T-helper 1 cell treated with Interleukin-12 subunit alpha and Interleukin-12 subunit beta and Interleukin-4 antibody, amounts not matched to agents 30 μg/mL and 1 μg/mL, for 36 hours (primary cell): ENCODE measurements at regions not wholly inside any gene's neighbourhood (a gene's known extent, or its start where the extent isn't known, plus 50 kb on each side); places are given as distances from the start of the nearest gene placed in this dataset.

Source experiments
- H3K27ac Mint-ChIP-seq: one replicate; pipeline ENCODE4 v1.8.0; 2021; ENCODE audit warnings: mild to moderate bottlenecking, mixed read lengths
- H3K27me3 Mint-ChIP-seq: one replicate; pipeline ENCODE4 v1.8.0; 2021; ENCODE audit warnings: low read depth, mixed read lengths
- H3K36me3 Mint-ChIP-seq: one replicate; pipeline ENCODE4 v1.8.0; 2021; ENCODE audit warnings: low read depth, mixed read lengths
- H3K4me1 Mint-ChIP-seq: one replicate; pipeline ENCODE4 v1.8.0; 2021; ENCODE audit warnings: low read depth, mixed read lengths
- H3K4me3 Mint-ChIP-seq: one replicate; pipeline ENCODE4 v1.8.0; 2021; ENCODE audit warnings: mild to moderate bottlenecking, moderate library complexity, mixed read lengths
- H3K9me3 Mint-ChIP-seq: one replicate; pipeline ENCODE4 v1.8.0; 2021; ENCODE audit warnings: mixed read lengths

DNA sequence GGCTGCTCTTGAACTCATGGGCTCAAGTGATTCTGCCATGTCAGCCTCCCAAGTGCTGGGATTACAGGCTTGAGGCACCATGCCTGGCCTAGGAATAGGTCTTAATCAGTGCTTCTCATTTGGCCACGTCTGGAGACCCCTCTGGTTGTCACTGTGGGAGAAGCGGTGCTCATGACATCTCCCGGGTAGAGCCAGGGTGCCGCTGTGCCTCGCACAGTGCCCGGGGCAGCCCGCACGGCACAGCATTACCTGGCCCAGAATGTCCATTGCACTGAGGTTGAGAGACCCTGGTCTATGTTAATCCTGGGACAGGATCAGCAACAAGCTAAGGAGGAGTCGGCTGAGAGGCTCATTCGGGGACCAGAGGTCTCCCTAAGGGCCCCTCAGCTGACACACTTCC is 160.8 kb downstream of the EFNB2 start:
- Mint-ChIP-seq H3K27me3 (no peaks in the 10 kb centered on the region), H3K27ac (no peak overlapping the region), H3K4me3 (no peak overlapping the region), H3K9me3 (no peaks in the 10 kb centered on the region), H3K4me1 (peaks cover 2% of the 10 kb centered on the region), H3K36me3 (no peaks in the 10 kb centered on the region)

DNA sequence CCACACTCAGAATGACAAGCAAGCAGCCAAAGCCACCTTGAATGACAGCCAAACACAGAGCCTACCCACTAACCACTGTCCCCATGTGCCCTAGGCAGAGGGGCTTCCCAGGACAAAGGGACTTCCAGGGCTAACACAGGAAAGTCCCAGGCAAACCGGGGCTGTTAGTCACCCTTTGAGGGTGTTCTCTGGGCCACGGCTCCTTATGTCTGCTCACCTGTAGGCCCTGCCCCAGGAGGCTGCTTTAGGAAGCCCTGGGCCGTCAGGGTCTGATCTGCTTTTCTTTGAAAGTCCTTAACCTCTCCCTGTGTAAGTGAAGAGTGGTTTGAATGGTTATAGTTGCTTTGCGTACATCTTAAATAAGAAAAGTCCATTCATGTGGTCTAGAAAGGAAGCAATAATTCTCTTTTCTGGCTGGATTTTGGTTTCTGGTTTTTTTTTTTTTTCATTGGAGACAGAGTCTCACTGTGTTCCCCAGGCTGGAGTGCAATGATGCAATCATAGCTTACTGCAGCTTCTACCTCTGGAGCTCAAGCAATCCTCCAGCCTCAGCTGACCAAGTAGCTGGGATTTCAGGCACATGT is 161.4 kb downstream of the EFNB2 start:
- no peak overlapping the region for H3K4me3 Mint-ChIP-seq
- H3K36me3 Mint-ChIP-seq, result no peaks in the 10 kb centered on the region
- no peaks in the 10 kb centered on the region for H3K27me3 Mint-ChIP-seq
- no peaks in the 10 kb centered on the region for H3K9me3 Mint-ChIP-seq
- peaks cover 2% of the 10 kb centered on the region for H3K4me1 Mint-ChIP-seq
- no peak overlapping the region for H3K27ac Mint-ChIP-seq

DNA sequence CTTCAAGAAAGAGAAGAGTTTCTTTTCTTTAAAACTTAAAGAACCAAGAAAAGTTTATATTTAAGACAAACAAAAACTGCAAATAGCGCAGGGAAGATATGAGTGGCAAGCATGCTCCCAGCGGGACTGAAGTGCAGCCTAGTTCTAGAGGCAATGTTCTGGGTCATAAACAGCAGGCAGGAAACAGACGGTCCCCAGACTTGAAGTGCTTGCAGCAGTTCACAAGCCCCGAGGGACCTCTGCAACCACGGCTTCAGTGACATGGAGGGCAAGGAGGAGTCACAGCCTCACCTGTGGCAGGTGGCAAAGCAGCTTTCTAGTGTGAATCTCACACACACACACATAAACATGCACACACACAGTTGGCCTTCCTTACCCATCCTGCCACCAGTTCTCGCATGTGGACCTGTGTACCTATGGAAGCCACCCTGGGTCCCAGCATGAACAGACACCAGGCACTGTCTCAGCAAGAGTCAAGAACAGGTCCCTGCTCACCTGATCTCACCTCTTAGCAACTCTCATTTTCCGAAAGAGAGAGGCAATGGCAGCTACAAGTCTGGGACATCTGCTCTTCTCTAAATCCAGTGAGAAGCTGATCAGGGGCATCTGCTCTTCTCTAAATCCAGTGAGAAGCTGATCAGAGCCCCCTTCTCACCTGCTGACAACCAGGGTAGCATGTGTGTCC is 162.0 kb downstream of the EFNB2 start:
- Mint-ChIP-seq H3K4me1 (peaks cover 2% of the 10 kb centered on the region), H3K9me3 (no peaks in the 10 kb centered on the region), H3K4me3 (no peak overlapping the region), H3K27me3 (no peaks in the 10 kb centered on the region), H3K36me3 (no peaks in the 10 kb centered on the region), H3K27ac (no peak overlapping the region)

DNA sequence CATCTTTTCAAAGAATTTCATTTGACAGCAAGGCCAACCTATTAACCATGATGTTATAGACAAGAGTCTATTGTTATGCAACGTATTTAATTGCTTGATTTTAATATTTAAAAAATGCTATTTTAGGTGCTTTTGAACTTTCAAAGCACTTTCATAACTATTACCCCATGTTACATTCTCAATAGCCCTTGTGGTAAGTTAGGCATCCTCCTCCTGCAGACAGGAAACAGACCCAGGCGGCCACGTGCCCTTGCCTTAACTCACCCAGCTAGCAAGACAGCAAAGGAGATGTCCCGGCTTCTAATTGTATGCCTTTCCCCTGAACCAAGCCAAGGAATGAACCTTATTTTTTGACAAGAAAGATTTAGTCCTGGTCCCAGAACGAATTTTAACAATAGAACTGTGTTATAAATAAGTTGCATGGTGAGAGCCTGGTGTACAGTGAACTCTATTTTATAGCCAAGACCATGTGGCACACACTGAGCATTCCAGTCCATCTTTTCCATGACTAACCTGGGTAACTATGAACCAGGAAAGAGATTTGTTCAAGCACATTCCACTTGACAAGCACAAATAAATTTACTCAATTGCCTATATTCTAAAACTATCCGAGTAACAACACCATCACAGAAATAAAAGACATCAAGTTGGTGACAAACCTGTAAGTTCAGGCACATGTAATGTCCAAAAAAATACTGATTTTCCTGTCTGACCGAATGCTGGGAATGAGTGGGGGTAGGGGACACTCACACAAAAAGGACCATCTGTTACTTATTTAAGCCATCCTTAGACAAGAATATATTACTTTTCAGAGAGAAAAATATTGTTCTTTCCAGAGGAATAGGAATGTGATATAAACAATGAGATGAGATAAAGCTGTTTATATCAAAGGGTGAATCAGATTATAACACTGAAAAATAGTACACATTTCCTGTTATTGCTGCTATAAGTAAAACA is 163.0 kb downstream of the EFNB2 start:
- Mint-ChIP-seq H3K4me1 (peaks cover 2% of the 10 kb centered on the region), H3K27ac (no peak overlapping the region), H3K36me3 (no peaks in the 10 kb centered on the region), H3K27me3 (no peaks in the 10 kb centered on the region), H3K4me3 (no peak overlapping the region), H3K9me3 (no peaks in the 10 kb centered on the region)

DNA sequence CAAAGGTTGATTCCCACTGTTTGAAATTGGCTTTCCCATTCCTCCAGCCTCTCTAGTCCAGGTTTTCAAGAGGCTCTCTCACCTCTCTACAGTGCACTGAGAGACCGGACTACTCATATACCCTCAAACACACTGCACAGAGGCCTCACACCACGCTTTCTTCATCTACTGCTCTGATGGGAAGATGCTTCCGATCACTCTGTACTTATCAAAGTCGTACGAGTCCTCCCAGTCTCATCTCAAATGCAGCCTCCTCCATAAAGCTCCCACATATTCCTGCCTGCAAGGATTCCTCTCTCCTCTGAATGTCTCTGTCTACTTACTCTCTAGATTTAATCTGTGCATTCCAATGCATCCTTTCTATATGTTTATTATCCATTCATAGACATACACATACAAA is 164.4 kb downstream of the EFNB2 start:
- Mint-ChIP-seq H3K9me3 (no peaks in the 10 kb centered on the region), H3K4me3 (no peak overlapping the region), H3K27ac (no peak overlapping the region), H3K36me3 (no peaks in the 10 kb centered on the region), H3K27me3 (no peaks in the 10 kb centered on the region), H3K4me1 (peaks cover 2% of the 10 kb centered on the region)

DNA sequence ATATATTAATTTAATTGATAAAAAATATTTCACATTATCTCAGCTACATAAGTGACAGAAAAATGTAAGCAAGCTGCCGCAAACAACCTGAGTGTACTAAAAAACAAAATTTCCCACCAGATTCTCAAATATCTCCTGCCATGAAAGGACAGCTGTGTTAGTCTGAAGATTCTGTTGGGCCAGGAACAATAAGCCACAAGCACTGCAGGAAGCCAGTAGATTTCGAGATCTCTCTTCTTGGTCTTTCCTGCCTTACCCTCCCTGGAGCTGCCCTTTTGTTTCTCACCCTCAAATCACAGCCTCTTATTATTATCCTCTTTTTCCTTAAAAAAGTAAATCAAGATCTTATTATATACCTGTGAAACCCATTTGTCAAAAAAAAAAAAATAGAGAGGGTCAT is 165.6 kb downstream of the EFNB2 start:
- Mint-ChIP-seq H3K36me3 (no peaks in the 10 kb centered on the region), H3K27ac (no peak overlapping the region)

DNA sequence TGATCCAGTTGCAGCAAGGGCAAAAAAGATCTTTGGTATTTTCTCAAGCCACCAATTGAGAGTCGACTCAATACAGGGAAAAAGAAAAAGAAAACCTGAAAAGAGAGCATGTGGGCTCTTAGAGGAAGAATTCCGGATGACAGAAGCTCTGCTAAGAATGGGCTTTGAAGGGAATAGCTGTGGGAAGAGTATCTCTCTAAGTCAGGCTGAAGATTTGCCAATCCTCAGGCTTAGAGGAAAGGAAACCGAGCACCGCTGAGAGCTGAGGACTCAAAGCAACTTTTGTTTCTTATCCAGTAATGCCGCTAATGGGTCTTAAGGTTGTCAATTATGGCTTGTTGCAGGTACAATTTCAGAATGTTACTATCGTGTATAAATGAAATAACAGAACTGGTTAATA is 166.4 kb downstream of the EFNB2 start:
- Mint-ChIP-seq H3K9me3 (no peaks in the 10 kb centered on the region), H3K4me3 (no peak overlapping the region), H3K27me3 (no peaks in the 10 kb centered on the region), H3K27ac (no peak overlapping the region), H3K36me3 (no peaks in the 10 kb centered on the region), H3K4me1 (peaks cover 2% of the 10 kb centered on the region)

More for the DNA sequence above, 165.6 kb downstream of the EFNB2 start:
- no peaks in the 10 kb centered on the region for H3K9me3 Mint-ChIP-seq
- peaks cover 2% of the 10 kb centered on the region for H3K4me1 Mint-ChIP-seq
- H3K27me3 Mint-ChIP-seq, result no peaks in the 10 kb centered on the region
- H3K4me3 Mint-ChIP-seq, result no peak overlapping the region

DNA sequence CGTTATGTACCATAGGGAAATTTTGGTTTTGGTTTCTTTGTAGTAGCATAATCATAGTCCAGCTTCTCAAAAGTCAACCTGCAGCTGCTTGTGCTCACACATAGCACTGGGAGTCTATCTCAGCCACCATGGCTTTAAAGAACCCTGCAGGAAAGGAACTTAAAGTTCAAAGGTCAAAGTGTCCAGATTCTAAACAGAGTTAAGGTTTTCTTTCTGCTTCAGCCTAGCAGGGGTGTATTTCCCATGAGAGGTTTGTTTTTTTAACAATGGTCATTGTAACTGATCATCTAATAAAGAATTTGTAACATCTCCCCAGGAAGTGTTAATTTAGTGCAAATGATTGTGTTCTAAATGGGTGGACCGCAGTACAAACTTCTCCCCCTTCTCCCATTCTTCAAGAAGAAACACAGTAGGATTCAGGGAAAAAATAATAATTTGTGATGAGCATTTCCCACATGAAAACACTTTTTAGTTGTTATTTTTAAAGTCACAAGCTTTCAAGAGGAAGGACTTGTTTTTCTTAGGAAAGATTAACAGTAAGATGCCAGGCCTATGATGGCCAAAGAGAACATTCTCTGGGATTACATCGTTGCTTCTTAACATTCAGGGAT is 168.0 kb downstream of the EFNB2 start:
- Mint-ChIP-seq H3K36me3 (no peaks in the 10 kb centered on the region), H3K4me3 (no peak overlapping the region), H3K27ac (no peak overlapping the region), H3K9me3 (no peaks in the 10 kb centered on the region), H3K27me3 (no peaks in the 10 kb centered on the region), H3K4me1 (no peaks in the 10 kb centered on the region)

DNA sequence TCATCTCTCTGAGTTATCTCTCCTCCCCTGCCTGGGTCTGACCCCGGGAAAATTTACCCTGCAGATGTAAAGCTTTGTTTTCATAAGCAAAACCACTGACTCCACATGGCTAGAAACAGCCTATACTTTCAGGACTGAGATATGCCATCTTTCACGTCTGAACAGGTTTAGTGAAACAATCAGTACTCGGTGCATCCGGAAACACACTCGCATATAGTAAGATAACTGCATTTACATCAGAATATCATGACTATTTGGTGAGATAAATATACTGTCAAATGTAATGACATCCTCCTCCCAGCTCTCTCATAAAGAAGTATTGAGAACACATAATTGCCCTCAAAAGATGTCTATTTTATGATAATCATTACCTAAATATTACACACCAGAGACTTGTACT is 172.8 kb downstream of the EFNB2 start:
- Mint-ChIP-seq H3K4me1 (no peaks in the 10 kb centered on the region), H3K27me3 (no peaks in the 10 kb centered on the region), H3K4me3 (no peak overlapping the region), H3K9me3 (no peaks in the 10 kb centered on the region), H3K27ac (no peak overlapping the region), H3K36me3 (no peaks in the 10 kb centered on the region)

DNA sequence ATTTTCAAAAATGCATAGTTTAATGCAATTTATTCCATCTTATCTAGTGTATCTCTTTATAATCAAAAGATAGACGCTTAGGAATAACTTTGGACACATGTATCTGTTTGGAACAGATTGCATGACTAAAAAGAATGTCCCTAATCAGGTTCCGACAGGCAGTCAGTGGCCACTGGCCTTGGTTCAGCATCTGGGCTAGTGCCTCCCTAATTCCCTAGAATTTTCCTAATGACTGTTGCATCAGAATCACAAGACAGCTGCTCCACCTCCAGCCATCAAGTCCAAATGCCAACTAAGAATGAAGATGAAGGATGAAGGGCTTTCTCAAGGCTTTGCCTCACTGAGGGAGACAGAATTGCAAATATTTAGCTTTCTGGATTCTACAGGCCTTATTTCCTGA is 173.8 kb downstream of the EFNB2 start:
- Mint-ChIP-seq H3K4me3 (no peak overlapping the region), H3K9me3 (no peaks in the 10 kb centered on the region), H3K27me3 (no peaks in the 10 kb centered on the region), H3K4me1 (no peaks in the 10 kb centered on the region), H3K36me3 (no peaks in the 10 kb centered on the region), H3K27ac (no peak overlapping the region)

DNA sequence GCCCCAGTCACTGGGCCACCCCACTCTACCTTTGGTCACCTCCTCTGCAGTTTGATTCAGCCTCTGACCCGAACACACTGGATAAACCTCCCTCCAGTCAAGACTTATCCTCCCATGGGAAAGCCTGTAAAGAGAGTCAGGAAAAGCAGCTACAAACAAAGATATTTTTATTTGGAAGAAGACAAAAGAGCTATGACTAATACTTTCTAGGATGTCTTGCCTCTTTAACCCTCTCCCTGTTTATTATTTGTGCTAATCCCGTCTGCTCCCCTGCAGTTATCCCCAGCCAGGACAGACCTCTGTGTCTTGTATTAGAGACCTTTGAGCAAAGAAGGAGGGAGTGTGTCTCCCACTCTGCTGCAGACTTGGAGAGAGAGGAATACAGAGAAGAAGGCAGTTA is 178.3 kb downstream of the EFNB2 start:
- H3K4me3 Mint-ChIP-seq, result no peak overlapping the region
- no peak overlapping the region for H3K27ac Mint-ChIP-seq
- no peaks in the 10 kb centered on the region for H3K9me3 Mint-ChIP-seq
- no peaks in the 10 kb centered on the region for H3K36me3 Mint-ChIP-seq
- H3K27me3 Mint-ChIP-seq, result no peaks in the 10 kb centered on the region
- no peaks in the 10 kb centered on the region for H3K4me1 Mint-ChIP-seq

DNA sequence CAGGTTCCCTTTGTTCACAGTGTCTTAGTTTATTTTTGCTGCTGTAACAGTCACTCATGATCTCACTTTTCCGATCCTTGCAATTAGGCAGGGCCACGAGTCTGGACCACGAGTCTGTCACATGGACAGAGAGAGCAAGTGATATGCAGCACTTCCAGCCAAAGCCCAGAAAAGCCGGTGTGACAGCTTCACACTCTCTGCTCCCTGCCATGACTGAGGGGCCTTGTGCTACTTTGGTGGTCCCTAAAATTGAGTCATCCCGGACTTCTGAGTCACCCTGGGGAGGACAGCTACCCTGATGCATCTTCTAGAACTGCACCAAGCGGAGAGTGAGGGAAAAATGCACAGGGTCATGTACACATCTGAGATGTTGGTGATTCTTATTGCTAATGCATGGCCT is 179.6 kb downstream of the EFNB2 start:
- no peaks in the 10 kb centered on the region for H3K4me1 Mint-ChIP-seq
- H3K36me3 Mint-ChIP-seq, result no peaks in the 10 kb centered on the region
- H3K9me3 Mint-ChIP-seq, result no peaks in the 10 kb centered on the region
- peaks cover 5% of the 10 kb centered on the region for H3K27me3 Mint-ChIP-seq
- no peak overlapping the region for H3K27ac Mint-ChIP-seq
- no peak overlapping the region for H3K4me3 Mint-ChIP-seq

DNA sequence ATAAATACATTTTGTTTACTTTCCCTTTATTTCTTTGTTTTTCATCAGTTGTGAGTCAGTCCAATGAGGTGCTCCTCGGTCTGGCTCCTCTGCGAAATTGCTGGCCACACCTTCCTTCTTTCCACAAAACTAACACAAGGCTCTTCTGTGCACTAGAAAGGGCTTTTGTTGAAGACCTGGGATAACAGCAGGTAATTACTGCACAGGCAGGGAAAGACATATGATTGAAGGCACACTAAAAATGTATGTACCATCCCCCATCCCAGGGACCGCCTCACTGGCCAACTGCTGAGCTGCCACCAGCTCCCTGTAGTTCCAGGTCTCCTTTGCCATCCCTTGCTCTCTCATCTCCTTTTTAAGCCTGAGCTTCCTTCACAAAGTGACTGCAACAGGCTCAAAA is 180.5 kb downstream of the EFNB2 start:
- Mint-ChIP-seq H3K9me3 (no peaks in the 10 kb centered on the region), H3K4me1 (no peaks in the 10 kb centered on the region), H3K27me3 (peaks cover 11% of the 10 kb centered on the region), H3K27ac (no peak overlapping the region), H3K36me3 (no peaks in the 10 kb centered on the region), H3K4me3 (no peak overlapping the region)

DNA sequence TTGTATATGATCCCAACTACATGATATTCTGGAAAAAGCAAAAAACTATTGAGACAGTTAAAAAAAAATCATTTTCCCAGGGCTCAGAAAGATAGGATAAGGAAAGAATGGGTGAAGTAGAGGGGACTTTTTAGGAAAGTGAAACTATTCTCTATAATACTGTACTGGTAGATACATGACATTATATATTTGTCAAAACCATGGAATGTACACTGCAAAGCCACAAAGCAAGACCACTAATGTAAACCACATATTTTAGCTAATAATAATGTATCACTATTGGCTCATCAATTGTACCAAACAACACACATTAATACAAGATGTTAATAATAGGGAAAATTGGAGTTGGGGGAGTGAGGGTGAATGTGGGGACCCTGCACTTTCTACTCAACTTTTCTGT is 182.6 kb downstream of the EFNB2 start:
- no peak overlapping the region for H3K4me3 Mint-ChIP-seq
- no peaks in the 10 kb centered on the region for H3K4me1 Mint-ChIP-seq
- no peaks in the 10 kb centered on the region for H3K36me3 Mint-ChIP-seq
- peaks cover 27% of the 10 kb centered on the region for H3K27me3 Mint-ChIP-seq
- no peak overlapping the region for H3K27ac Mint-ChIP-seq
- H3K9me3 Mint-ChIP-seq, result no peaks in the 10 kb centered on the region
